ELR (cell line): ENCODE measurements at regions not wholly inside any gene's neighbourhood (a gene's known extent, or its start where the extent isn't known, plus 50 kb on each side); places are given as distances from the start of the nearest gene placed in this dataset.
"Not testable (repeated sequence)": the region's sequence is repeated elsewhere in the genome, so short reads cannot be mapped to it uniquely, and the experiment has no call there.

ENCODE experiments used
- DNase-seq: peaks from one replicate; pipeline ENCODE4 v3.0.0-alpha.2; 2015; ENCODE audit warnings: low read depth

GRCh38 chr14:104481323-104481722, 98.2 kb upstream of the C14orf180 start:
- DNase-seq, result no peak

- DNase-seq, result not testable (repeated sequence)
Measured at GRCh38 chr14:104482017-104482416, 97.5 kb upstream of the C14orf180 start.

GRCh38 chr14:104486222-104486923, 93.2 kb upstream of the C14orf180 start:
- no peak for DNase-seq

- DNase-seq, result no peak
Measured at GRCh38 chr14:104494483-104494882, 85.1 kb upstream of the C14orf180 start.

- DNase-seq, result no peak
Measured at GRCh38 chr14:104496095-104496494, 83.5 kb upstream of the C14orf180 start.

- DNase-seq, result no peak
Measured at GRCh38 chr14:104499784-104500760, 79.5 kb upstream of the C14orf180 start.

GRCh38 chr14:104502060-104502459, 77.5 kb upstream of the C14orf180 start:
- DNase-seq, result no peak

GRCh38 chr14:104503691-104504090, 75.9 kb upstream of the C14orf180 start:
- DNase-seq, result no peak

- DNase-seq, result no peak
Measured at GRCh38 chr14:104504172-104504735, 75.3 kb upstream of the C14orf180 start.

GRCh38 chr14:104505085-104506074, 74.2 kb upstream of the C14orf180 start:
- no peak for DNase-seq

- no peak for DNase-seq
Measured at GRCh38 chr14:104506461-104507253, 72.9 kb upstream of the C14orf180 start.

- no peak for DNase-seq
Measured at GRCh38 chr14:104507443-104507842, 72.1 kb upstream of the C14orf180 start.

GRCh38 chr14:104509673-104510072, 69.9 kb upstream of the C14orf180 start:
- DNase-seq, result no peak

GRCh38 chr14:104510216-104510615, 69.3 kb upstream of the C14orf180 start:
- no peak for DNase-seq

- no peak for DNase-seq
Measured at GRCh38 chr14:104510794-104511611, 68.6 kb upstream of the C14orf180 start.

GRCh38 chr14:104512061-104512460, 67.5 kb upstream of the C14orf180 start:
- DNase-seq, result no peak

GRCh38 chr14:104512771-104513640, 66.6 kb upstream of the C14orf180 start:
- no peak for DNase-seq

- DNase-seq, result no peak
Measured at GRCh38 chr14:104513641-104514046, 65.9 kb upstream of the C14orf180 start.
